ENCODE measurements at regions not wholly inside any gene's neighbourhood (a gene's known extent, or its start where the extent isn't known, plus 50 kb on each side); places are given as distances from the start of the nearest gene placed in this dataset.

- TF ChIP-seq, protein P1, sequence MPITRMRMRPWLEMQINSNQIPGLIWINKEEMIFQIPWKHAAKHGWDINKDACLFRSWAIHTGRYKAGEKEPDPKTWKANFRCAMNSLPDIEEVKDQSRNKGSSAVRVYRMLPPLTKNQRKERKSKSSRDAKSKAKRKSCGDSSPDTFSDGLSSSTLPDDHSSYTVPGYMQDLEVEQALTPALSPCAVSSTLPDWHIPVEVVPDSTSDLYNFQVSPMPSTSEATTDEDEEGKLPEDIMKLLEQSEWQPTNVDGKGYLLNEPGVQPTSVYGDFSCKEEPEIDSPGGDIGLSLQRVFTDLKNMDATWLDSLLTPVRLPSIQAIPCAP (CRISPR knock-in tag; IDR thresholded peaks at IDR 0.05), result no peak
- no peak for TF ChIP-seq HMGXB4 (CRISPR knock-in tag; IDR thresholded peaks at IDR 0.05)
- TF ChIP-seq ZNF121 (CRISPR knock-in tag; IDR thresholded peaks at IDR 0.05), result no peak
- TF ChIP-seq PRDM15 (CRISPR knock-in tag; IDR thresholded peaks at IDR 0.05), result no peak
- TF ChIP-seq SMAD4 (CRISPR knock-in tag; IDR thresholded peaks at IDR 0.05), result no peak
- TF ChIP-seq ZNF423 (CRISPR knock-in tag; IDR thresholded peaks at IDR 0.05), result no peak
- TF ChIP-seq RORB (CRISPR knock-in tag; IDR thresholded peaks at IDR 0.05), result no peak
- no peak for TF ChIP-seq ZNF396 (CRISPR knock-in tag; IDR thresholded peaks at IDR 0.05; ENCODE audit: borderline replicate concordance)
- H3K27me3 Mint-ChIP-seq (ENCODE audit: low read depth), result peaks cover 3% of the 10 kb centered on the region; the same call in 1 of the 2 replicates
- ATAC-seq (no peak), DNase-seq (ENCODE audit: low spot score) (no peak)
- H3K9me3 Mint-ChIP-seq, result no peaks in the 10 kb centered on the region
- no peaks in the 10 kb centered on the region for H3K36me3 Mint-ChIP-seq
- no peak overlapping the region for H3K4me3 Mint-ChIP-seq
- H3K4me1 Mint-ChIP-seq, result no peaks in the 10 kb centered on the region
- H3K27ac Mint-ChIP-seq, result no peak overlapping the region
- CTCF ChIA-PET, result no interaction called here
- POLR2A ChIA-PET, result no interaction called here
These were observed 749.8 kb upstream of the SGO1 start for GRCh38 chr3:20935791-20936190.

DNA sequence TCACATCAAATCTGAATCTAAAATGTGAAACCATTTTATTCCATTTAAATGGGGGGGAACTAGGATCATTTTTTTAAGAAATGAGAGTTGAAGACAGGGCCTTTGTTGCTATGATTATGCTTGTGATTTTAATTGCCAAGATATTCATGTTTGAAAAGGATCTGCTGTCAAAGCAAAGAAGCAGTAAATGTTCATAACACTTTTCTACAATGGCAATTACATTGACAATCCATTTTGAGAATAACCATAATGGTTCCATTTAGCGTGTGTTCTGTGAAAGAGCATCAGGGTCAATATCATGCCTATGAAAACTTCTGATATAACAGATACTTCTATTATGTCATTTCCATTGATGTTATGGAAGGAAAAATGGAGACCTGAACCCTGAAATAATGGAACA is 745.8 kb upstream of the SGO1 start:
- Mint-ChIP-seq H3K27ac (no peak overlapping the region), H3K36me3 (no peaks in the 10 kb centered on the region), H3K27me3 (ENCODE audit: low read depth) (peaks cover 3% of the 10 kb centered on the region; the same call in 1 of the 2 replicates), H3K4me3 (no peak overlapping the region), H3K9me3 (no peaks in the 10 kb centered on the region), H3K4me1 (no peaks in the 10 kb centered on the region)
- DNase-seq (ENCODE audit: low spot score) (no peak), ATAC-seq (no peak)
- ChIA-PET POLR2A (no interaction called here), CTCF (no interaction called here)
- TF ChIP-seq, protein P2, sequence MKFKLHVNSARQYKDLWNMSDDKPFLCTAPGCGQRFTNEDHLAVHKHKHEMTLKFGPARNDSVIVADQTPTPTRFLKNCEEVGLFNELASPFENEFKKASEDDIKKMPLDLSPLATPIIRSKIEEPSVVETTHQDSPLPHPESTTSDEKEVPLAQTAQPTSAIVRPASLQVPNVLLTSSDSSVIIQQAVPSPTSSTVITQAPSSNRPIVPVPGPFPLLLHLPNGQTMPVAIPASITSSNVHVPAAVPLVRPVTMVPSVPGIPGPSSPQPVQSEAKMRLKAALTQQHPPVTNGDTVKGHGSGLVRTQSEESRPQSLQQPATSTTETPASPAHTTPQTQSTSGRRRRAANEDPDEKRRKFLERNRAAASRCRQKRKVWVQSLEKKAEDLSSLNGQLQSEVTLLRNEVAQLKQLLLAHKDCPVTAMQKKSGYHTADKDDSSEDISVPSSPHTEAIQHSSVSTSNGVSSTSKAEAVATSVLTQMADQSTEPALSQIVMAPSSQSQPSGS (CRISPR knock-in tag; IDR thresholded peaks at IDR 0.05; ENCODE audit: borderline replicate concordance, low read depth), result no peak
- TF ChIP-seq, protein P3, sequence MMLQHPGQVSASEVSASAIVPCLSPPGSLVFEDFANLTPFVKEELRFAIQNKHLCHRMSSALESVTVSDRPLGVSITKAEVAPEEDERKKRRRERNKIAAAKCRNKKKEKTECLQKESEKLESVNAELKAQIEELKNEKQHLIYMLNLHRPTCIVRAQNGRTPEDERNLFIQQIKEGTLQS (CRISPR knock-in tag; conservative IDR thresholded peaks at IDR 0.05), result no peak
- TF ChIP-seq HMGXB4 (CRISPR knock-in tag; IDR thresholded peaks at IDR 0.05), result no peak
- TF ChIP-seq ZNF317 (CRISPR knock-in tag; IDR thresholded peaks at IDR 0.05; ENCODE audit: borderline replicate concordance, low read depth), result no peak
- TF ChIP-seq, protein P4, sequence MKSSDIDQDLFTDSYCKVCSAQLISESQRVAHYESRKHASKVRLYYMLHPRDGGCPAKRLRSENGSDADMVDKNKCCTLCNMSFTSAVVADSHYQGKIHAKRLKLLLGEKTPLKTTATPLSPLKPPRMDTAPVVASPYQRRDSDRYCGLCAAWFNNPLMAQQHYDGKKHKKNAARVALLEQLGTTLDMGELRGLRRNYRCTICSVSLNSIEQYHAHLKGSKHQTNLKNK (CRISPR knock-in tag; IDR thresholded peaks at IDR 0.05), result no peak
- no peak for TF ChIP-seq AFF4 (CRISPR knock-in tag; IDR thresholded peaks at IDR 0.05; ENCODE audit: borderline replicate concordance)
- no peak for TF ChIP-seq PRRX2 (CRISPR knock-in tag; IDR thresholded peaks at IDR 0.05)
- no peak for TF ChIP-seq EMX1 (CRISPR knock-in tag; IDR thresholded peaks at IDR 0.05)
- no peak for TF ChIP-seq FOXP1 (CRISPR knock-in tag; IDR thresholded peaks at IDR 0.05; ENCODE audit: borderline replicate concordance)
- TF ChIP-seq, protein P5, sequence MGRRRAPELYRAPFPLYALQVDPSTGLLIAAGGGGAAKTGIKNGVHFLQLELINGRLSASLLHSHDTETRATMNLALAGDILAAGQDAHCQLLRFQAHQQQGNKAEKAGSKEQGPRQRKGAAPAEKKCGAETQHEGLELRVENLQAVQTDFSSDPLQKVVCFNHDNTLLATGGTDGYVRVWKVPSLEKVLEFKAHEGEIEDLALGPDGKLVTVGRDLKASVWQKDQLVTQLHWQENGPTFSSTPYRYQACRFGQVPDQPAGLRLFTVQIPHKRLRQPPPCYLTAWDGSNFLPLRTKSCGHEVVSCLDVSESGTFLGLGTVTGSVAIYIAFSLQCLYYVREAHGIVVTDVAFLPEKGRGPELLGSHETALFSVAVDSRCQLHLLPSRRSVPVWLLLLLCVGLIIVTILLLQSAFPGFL (CRISPR knock-in tag; IDR thresholded peaks at IDR 0.05; ENCODE audit: borderline replicate concordance), result no peak
- TF ChIP-seq TCF7 (CRISPR knock-in tag; IDR thresholded peaks at IDR 0.05; ENCODE audit: low read depth), result no peak
- no peak for TF ChIP-seq TEAD4 (CRISPR knock-in tag; IDR thresholded peaks at IDR 0.05)
- no peak for TF ChIP-seq ETV6 (CRISPR knock-in tag; IDR thresholded peaks at IDR 0.05)
